ENCODE measurements at regions not wholly inside any gene's neighbourhood (a gene's known extent, or its start where the extent isn't known, plus 50 kb on each side); places are given as distances from the start of the nearest gene placed in this dataset.

DNA sequence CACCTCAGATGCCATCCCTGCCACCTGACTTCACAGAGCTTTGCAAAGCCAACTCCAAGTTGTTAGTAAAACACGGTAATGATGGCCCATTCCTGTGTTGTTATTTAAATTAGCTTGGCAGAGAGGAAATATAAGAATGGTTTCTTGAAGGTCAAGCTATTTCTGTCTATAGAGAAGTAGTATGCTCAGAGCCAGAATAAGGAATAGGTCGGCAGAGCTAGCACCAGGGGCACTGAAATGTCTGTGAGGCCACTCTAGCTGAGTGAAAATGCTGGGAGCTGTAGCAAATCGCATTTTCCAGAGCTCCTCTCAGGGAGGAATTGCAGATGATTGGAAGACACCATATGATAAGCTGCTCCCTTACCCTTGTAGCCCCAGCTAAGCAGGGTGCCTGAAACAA lies 615.4 kb upstream of the NR3C2 start:
- TF ChIP-seq SPI1 (IDR thresholded peaks at IDR 0.05; ENCODE audit: low read depth, low read length), result no peak
- TF ChIP-seq POLR2A (IDR thresholded peaks at IDR 0.05; ENCODE audit: low read depth, low read length), result no peak
- no peak for TF ChIP-seq POLR2AphosphoS5 (IDR thresholded peaks at IDR 0.05; ENCODE audit: low read depth, low read length)
- TF ChIP-seq TAF1 (IDR thresholded peaks at IDR 0.05; ENCODE audit: low read depth, low read length), result no peak
- no peak for TF ChIP-seq PAX5 (IDR thresholded peaks at IDR 0.05; ENCODE audit: insufficient read depth, low read length, severe bottlenecking)
